ENCODE measurements at regions not wholly inside any gene's neighbourhood (a gene's known extent, or its start where the extent isn't known, plus 50 kb on each side); places are given as distances from the start of the nearest gene placed in this dataset.

DNA sequence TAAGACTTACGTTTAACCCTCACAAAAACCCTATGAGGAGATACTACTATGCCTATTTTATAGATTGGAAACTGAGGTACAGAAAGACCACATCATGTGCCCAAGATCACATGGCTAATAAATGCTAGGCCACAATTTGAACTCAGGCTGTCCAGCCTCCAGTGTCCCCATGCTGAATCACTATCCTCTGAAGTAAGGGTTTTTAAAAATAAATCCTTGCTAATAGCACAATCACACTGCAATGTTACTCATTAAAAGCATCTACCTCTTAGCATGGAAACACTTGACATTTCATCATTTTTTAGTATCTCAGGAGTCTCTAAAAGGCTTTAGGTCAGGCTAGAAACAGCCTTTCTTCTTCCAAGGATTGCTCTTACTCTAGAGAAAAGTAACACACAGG is 50.0 kb upstream of the PPP1R3C start:
- TF ChIP-seq, protein P1, sequence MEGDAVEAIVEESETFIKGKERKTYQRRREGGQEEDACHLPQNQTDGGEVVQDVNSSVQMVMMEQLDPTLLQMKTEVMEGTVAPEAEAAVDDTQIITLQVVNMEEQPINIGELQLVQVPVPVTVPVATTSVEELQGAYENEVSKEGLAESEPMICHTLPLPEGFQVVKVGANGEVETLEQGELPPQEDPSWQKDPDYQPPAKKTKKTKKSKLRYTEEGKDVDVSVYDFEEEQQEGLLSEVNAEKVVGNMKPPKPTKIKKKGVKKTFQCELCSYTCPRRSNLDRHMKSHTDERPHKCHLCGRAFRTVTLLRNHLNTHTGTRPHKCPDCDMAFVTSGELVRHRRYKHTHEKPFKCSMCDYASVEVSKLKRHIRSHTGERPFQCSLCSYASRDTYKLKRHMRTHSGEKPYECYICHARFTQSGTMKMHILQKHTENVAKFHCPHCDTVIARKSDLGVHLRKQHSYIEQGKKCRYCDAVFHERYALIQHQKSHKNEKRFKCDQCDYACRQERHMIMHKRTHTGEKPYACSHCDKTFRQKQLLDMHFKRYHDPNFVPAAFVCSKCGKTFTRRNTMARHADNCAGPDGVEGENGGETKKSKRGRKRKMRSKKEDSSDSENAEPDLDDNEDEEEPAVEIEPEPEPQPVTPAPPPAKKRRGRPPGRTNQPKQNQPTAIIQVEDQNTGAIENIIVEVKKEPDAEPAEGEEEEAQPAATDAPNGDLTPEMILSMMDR (IDR thresholded peaks at IDR 0.05; ENCODE audit: control extremely low read depth, extremely low read depth), result no peak
- Histone ChIP-seq H3K4me1 (ENCODE audit: control insufficient read depth in 5 of 5, insufficient read depth in 5 of 5, low read length in 5 of 5) (no peaks in the 10 kb centered on the region), H3K4me3 (no peak overlapping the region), H3K9ac (ENCODE audit: insufficient read depth in 1 of 2, low read length in 2 of 2) (no peak overlapping the region), H3K27ac (ENCODE audit: low read depth in 1 of 2, low read length in 1 of 2) (no peak overlapping the region), H3K36me3 (ENCODE audit: control insufficient read depth in 4 of 4, insufficient read depth in 4 of 4, low read length in 4 of 4) (no peaks in the 10 kb centered on the region), H3K9me3 (ENCODE audit: control insufficient read depth in 4 of 4, insufficient read depth in 3 of 4, low read length in 3 of 4) (no peaks in the 10 kb centered on the region), H3K27me3 (ENCODE audit: control insufficient read depth in 3 of 3, insufficient read depth in 3 of 3, low read length in 2 of 3) (no peaks in the 10 kb centered on the region)
- no peak for ATAC-seq (ENCODE audit: insufficient read depth, low FRiP score)
- no peak for DNase-seq
- 87 to 97% methylated on average over 1 of the region's 1 CpG for WGBS, 2 donors

All from lung (tissue), 11 donors.